Natural killer cell (primary cell): ENCODE measurements at regions not wholly inside any gene's neighbourhood (a gene's known extent, or its start where the extent isn't known, plus 50 kb on each side); places are given as distances from the start of the nearest gene placed in this dataset.
A peak's percentile ranks its signal among the peaks of the same experiment; 100 is the strongest.

Experiments
- ATAC-seq, 3 donors: fragments of 150-1000 bp in 2 of 3; fragments of 200-7000 bp in 1 of 3; cut with Tn5 transposase; 1 replicate in 1 of 3; 2 replicates in 2 of 3; pipeline ENCODE4 v1.10.0; 2021; ENCODE audit warnings: mild to moderate bottlenecking in 2 of 3, moderate library complexity in 2 of 3
- DNase-seq, 2 donors: peaks; one replicate each; pipeline versions ENCODE4 v3.0.0 to v3.0.0-alpha.2; 2013 to 2021; ENCODE audit warnings: mixed read lengths in 1 of 2
- H3K27ac ChIP-seq: one replicate; pipeline ENCODE4 v1.5.1; 2013; ENCODE audit warnings: mild to moderate bottlenecking, low read length
- H3K27me3 ChIP-seq: one replicate; pipeline ENCODE4 v1.6.1; 2013; ENCODE audit warnings: low read length; ENCODE audit not compliant: control insufficient read depth, insufficient read depth
- H3K36me3 ChIP-seq: one replicate; pipeline ENCODE4 v1.6.1; 2013; ENCODE audit warnings: low read length; ENCODE audit not compliant: control insufficient read depth, insufficient read depth
- H3K4me1 ChIP-seq: one replicate; pipeline ENCODE4 v1.6.1; 2013; ENCODE audit warnings: low read length; ENCODE audit not compliant: control insufficient read depth, insufficient read depth
- H3K4me3 ChIP-seq: one replicate; pipeline ENCODE4 v1.5.1; 2013; ENCODE audit warnings: low read length
- H3K9me3 ChIP-seq: one replicate; pipeline ENCODE4 v1.6.1; 2013; ENCODE audit warnings: low read length; ENCODE audit not compliant: control insufficient read depth, insufficient read depth
- H3K27ac Mint-ChIP-seq, 2 donors: one replicate each; pipeline ENCODE4 v1.8.0; 2022; ENCODE audit warnings: mild to moderate bottlenecking in 2 of 2, mixed read lengths in 2 of 2, moderate library complexity in 1 of 2
- H3K27me3 Mint-ChIP-seq, 2 donors: one replicate each; pipeline ENCODE4 v1.8.0; 2022; ENCODE audit warnings: low read depth in 2 of 2, mixed read lengths in 2 of 2
- H3K36me3 Mint-ChIP-seq: one replicate; pipeline ENCODE4 v1.8.0; 2022; ENCODE audit warnings: mixed read lengths
- H3K4me1 Mint-ChIP-seq, 2 donors: one replicate each; pipeline ENCODE4 v1.8.0; 2022; ENCODE audit warnings: mixed read lengths in 2 of 2
- H3K4me3 Mint-ChIP-seq: one replicate; pipeline ENCODE4 v1.8.0; 2022; ENCODE audit warnings: mild to moderate bottlenecking, moderate library complexity, mixed read lengths
- H3K9me3 Mint-ChIP-seq, 2 donors: one replicate each; pipeline ENCODE4 v1.8.0; 2022; ENCODE audit warnings: mixed read lengths in 2 of 2
- CTCF ChIP-seq: fragments of 200-600 bp; IDR thresholded peaks from one replicate; pipeline ENCODE4 v1.8.0; 2022; ENCODE audit warnings: antibody characterized with exemption
- WGBS: methylation state at CpG from one replicate; pipeline ENCODE4 v1.1.7; 2013; ENCODE audit warnings: missing lambda C conversion rate; ENCODE audit not compliant: insufficient coverage; 5-methylcytosine and 5-hydroxymethylcytosine counted together
- intact Hi-C: fragments of 100-400 bp; cut with micrococcal nuclease; formaldehyde crosslinking; loops from one replicate; pipeline ENCODE4 v1.14.2; 2022

GRCh38 chr6:11650711-11651110 lies 113.2 kb downstream of the TMEM170B start:
- Mint-ChIP-seq H3K36me3 (no peaks in the 10 kb centered on the region), H3K27me3 (peaks cover 0 to 4% of the 10 kb centered on the region in 2 donors), H3K4me3 (no peak overlapping the region), H3K4me1 (no peaks in the 10 kb centered on the region), H3K27ac (no peak overlapping the region), H3K9me3 (no peaks in the 10 kb centered on the region)
- H3K36me3 ChIP-seq, result no peaks in the 10 kb centered on the region
- 88% methylated on average over 1 of the region's 1 CpG for WGBS
- H3K4me1 ChIP-seq, result no peaks in the 10 kb centered on the region
- no peaks in the 10 kb centered on the region for H3K9me3 ChIP-seq
- H3K4me3 ChIP-seq, result no peak overlapping the region
- H3K27ac ChIP-seq, result no peak overlapping the region
- no peak for ATAC-seq
- TF ChIP-seq CTCF, result no peak
- DNase-seq, result no peak
- intact Hi-C loops, result no loop called here
- H3K27me3 ChIP-seq, result no peaks in the 10 kb centered on the region

- Histone ChIP-seq H3K4me1 (no peaks in the 10 kb centered on the region), H3K36me3 (no peaks in the 10 kb centered on the region), H3K9me3 (no peaks in the 10 kb centered on the region), H3K4me3 (no peak overlapping the region), H3K27ac (no peak overlapping the region), H3K27me3 (no peaks in the 10 kb centered on the region)
- no peaks in the 10 kb centered on the region for H3K9me3 Mint-ChIP-seq
- ATAC-seq (no peak), DNase-seq (peak in 1 of 2 donors; percentile 25)
- H3K4me1 Mint-ChIP-seq, result no peaks in the 10 kb centered on the region
- 54% methylated on average over 7 of the region's 8 CpGs for WGBS
- no peak for TF ChIP-seq CTCF
- no peak overlapping the region for H3K4me3 Mint-ChIP-seq
- peaks cover 0 to 14% of the 10 kb centered on the region in 2 donors for H3K27me3 Mint-ChIP-seq
- intact Hi-C loops, result no loop called here
- no peak overlapping the region for H3K27ac Mint-ChIP-seq
- no peaks in the 10 kb centered on the region for H3K36me3 Mint-ChIP-seq
Observed at GRCh38 chr6:11653028-11653583, 115.6 kb downstream of the TMEM170B start.

- intact Hi-C loops, result loop anchor here (1.0 kb wide), 2 partner anchors 634 to 1238 kb away; no protein-coding TSS in a partner anchor
- Histone ChIP-seq H3K9me3 (no peaks in the 10 kb centered on the region), H3K36me3 (no peaks in the 10 kb centered on the region), H3K4me3 (no peak overlapping the region), H3K4me1 (no peaks in the 10 kb centered on the region), H3K27me3 (no peaks in the 10 kb centered on the region), H3K27ac (no peak overlapping the region)
- Mint-ChIP-seq H3K9me3 (no peaks in the 10 kb centered on the region), H3K4me3 (no peak overlapping the region), H3K4me1 (no peaks in the 10 kb centered on the region), H3K27ac (no peak overlapping the region), H3K36me3 (no peaks in the 10 kb centered on the region), H3K27me3 (peaks cover 11 to 14% of the 10 kb centered on the region in 2 donors)
- WGBS, result 74% methylated on average over 1 of the region's 2 CpGs
- ATAC-seq (no peak), DNase-seq (no peak)
- no peak for TF ChIP-seq CTCF
Observed at GRCh38 chr6:11654876-11655275, 117.3 kb downstream of the TMEM170B start.

- Mint-ChIP-seq H3K36me3 (no peaks in the 10 kb centered on the region), H3K4me3 (no peak overlapping the region), H3K27ac (no peak overlapping the region), H3K9me3 (no peaks in the 10 kb centered on the region), H3K27me3 (peaks cover 11% of the 10 kb centered on the region in 2 donors), H3K4me1 (no peaks in the 10 kb centered on the region)
- H3K9me3 ChIP-seq, result no peaks in the 10 kb centered on the region
- H3K27me3 ChIP-seq, result no peaks in the 10 kb centered on the region
- DNase-seq (no peak), ATAC-seq (no peak)
- H3K4me3 ChIP-seq, result no peak overlapping the region
- WGBS, result 83% methylated on average over 7 of the region's 7 CpGs
- no peaks in the 10 kb centered on the region for H3K36me3 ChIP-seq
- intact Hi-C loops, result no loop called here
- no peak for TF ChIP-seq CTCF
- H3K4me1 ChIP-seq, result no peaks in the 10 kb centered on the region
- no peak overlapping the region for H3K27ac ChIP-seq
Observed at GRCh38 chr6:11656491-11656890, 118.9 kb downstream of the TMEM170B start.
